K562 (cell line): ENCODE measurements at regions not wholly inside any gene's neighbourhood (a gene's known extent, or its start where the extent isn't known, plus 50 kb on each side); places are given as distances from the start of the nearest gene placed in this dataset.

ENCODE experiments used
- ATAC-seq: fragments of 200-7000 bp; cut with Tn5 transposase; 3 replicates; pipeline ENCODE4 v1.9.1; 2020; ENCODE audit warnings: moderate library complexity
- BruUV-seq: library from RNA; stranded (reverse); fragments of 400-500 nt; replicated peaks from 2 replicates; lab custom pipeline; 2021; lab: Mats Ljungman, UMichigan
- CTCF ChIA-PET: fragments of 300-600 bp; formaldehyde crosslinking; extraction: SDS; loops from one replicate; lab custom pipeline; 2021; ENCODE audit warnings: low intra/inter-chr PET ratio; lab: Yijun Ruan, JAX
- POLR2A ChIA-PET: fragments of 300-600, 350-650 bp; sonication (Branson Sonifier 250); formaldehyde crosslinking; extraction: SDS; loops from one replicate; lab custom pipeline; 2021; ENCODE audit warnings: antibody characterized with exemption, inconsistent platforms; lab: Yijun Ruan, JAX
- DNase-seq, 4 experiments: peaks; one replicate each; pipeline versions ENCODE4 v3.0.0 to v3.0.0-alpha.2; 2011 to 2018; ENCODE audit warnings: low spot score in 3 of 4, mixed read lengths in 3 of 4; ENCODE audit errors: extremely low read depth in 1 of 4
- FAIRE-seq: peaks from 2 replicates; lab custom pipeline; 2011; peaks lifted over from hg19 to GRCh38; lab: Jason Lieb, UNC
- H2AFZ ChIP-seq: 2 replicates; pipeline ENCODE4 v1.6.0; 2011; ENCODE audit warnings: low read depth, low read length, control low read depth, inconsistent platforms
- H3K27ac ChIP-seq: fragments of 200-600 bp; 3 replicates; pipeline ENCODE4 v1.8.0; 2011; ENCODE audit warnings: low read depth, mild to moderate bottlenecking, control low read depth, inconsistent platforms, low read length, moderate library complexity, mixed read lengths; ENCODE audit errors: extremely low read depth
- H3K27me3 ChIP-seq, 2 experiments: fragments of 300-600 bp in 1 of 2; 2 replicates in 1 of 2; 3 replicates in 1 of 2; pipeline versions ENCODE4 v1.6.0 to v1.8.0; 2011; ENCODE audit warnings: inconsistent platforms in 2 of 2, low read length in 2 of 2, mild to moderate bottlenecking in 1 of 2, mixed read lengths in 1 of 2, moderate library complexity in 1 of 2; ENCODE audit not compliant: control insufficient read depth in 2 of 2, insufficient read depth in 2 of 2
- H3K36me3 ChIP-seq: fragments of 300-600 bp; 3 replicates; pipeline ENCODE4 v1.8.0; 2011; ENCODE audit warnings: mild to moderate bottlenecking, low read length, inconsistent platforms; ENCODE audit not compliant: control insufficient read depth, insufficient read depth
- H3K4me1 ChIP-seq, 2 experiments: fragments of 200-600 bp in 1 of 2; replicated peaks in 1 of 2; 2 replicates in 1 of 2; 3 replicates in 1 of 2; pipeline versions ENCODE4 v1.5.1 to v1.8.0; 2011; ENCODE audit warnings: inconsistent platforms in 2 of 2, low read length in 2 of 2, mild to moderate bottlenecking in 1 of 2, mixed read lengths in 1 of 2, moderate library complexity in 1 of 2; ENCODE audit not compliant: control insufficient read depth in 2 of 2, insufficient read depth in 2 of 2
- H3K4me2 ChIP-seq: 2 replicates; pipeline ENCODE4 v1.6.1; 2011; ENCODE audit warnings: low read length, control low read depth, inconsistent platforms, mixed read lengths; ENCODE audit not compliant: insufficient read depth
- H3K4me3 ChIP-seq: fragments of 200-600 bp; sonication (generic), shearing (Covaris generic); 2 replicates; pipeline ENCODE4 v1.5.1; 2016; ENCODE audit warnings: control low read depth, inconsistent platforms
- H3K79me2 ChIP-seq: fragments of 200-600 bp; 3 replicates; pipeline ENCODE4 v1.8.0; 2011; ENCODE audit warnings: low read length, inconsistent platforms; ENCODE audit not compliant: control insufficient read depth, insufficient read depth
- H3K9ac ChIP-seq, 2 experiments: 2 replicates each; pipeline versions ENCODE4 v1.6.0 to v1.6.1; 2011; ENCODE audit warnings: low read depth in 2 of 2, low read length in 2 of 2, control low read depth in 1 of 2, inconsistent platforms in 1 of 2, mild to moderate bottlenecking in 1 of 2, mixed read lengths in 1 of 2; ENCODE audit not compliant: insufficient read depth in 1 of 2
- H3K9me1 ChIP-seq: one replicate; pipeline ENCODE4 v1.6.0; 2011; ENCODE audit warnings: inconsistent platforms, mild to moderate bottlenecking, low read length, moderate library complexity; ENCODE audit not compliant: control insufficient read depth, insufficient read depth
- H3K9me3 ChIP-seq: replicated peaks from 2 replicates; pipeline ENCODE4 v1.5.1; 2011; ENCODE audit warnings: low read depth, low read length, inconsistent platforms; ENCODE audit not compliant: control insufficient read depth, insufficient read depth
- H4K20me1 ChIP-seq: replicated peaks from 2 replicates; pipeline ENCODE4 v1.6.1; 2011; ENCODE audit warnings: low read length, inconsistent platforms, mixed read lengths; ENCODE audit not compliant: control insufficient read depth, insufficient read depth
- CBX3 ChIP-seq, 2 experiments: IDR thresholded peaks; 1 replicate in 1 of 2; 2 replicates in 1 of 2; pipeline ENCODE4 v1.6.1; 2012; ENCODE audit warnings: inconsistent platforms in 2 of 2, low read length in 2 of 2, borderline replicate concordance in 1 of 2, control low read depth in 1 of 2
- CCNT2 ChIP-seq: IDR thresholded peaks from 2 replicates; pipeline ENCODE4 v1.6.1; 2011; ENCODE audit warnings: borderline replicate concordance, low read depth, mild to moderate bottlenecking, moderate library complexity, mixed read lengths, low read length; ENCODE audit not compliant: insufficient read length; ENCODE audit errors: extremely low read depth
- ILF3 ChIP-seq: fragments of 450-650 bp; IDR thresholded peaks from 2 replicates; pipeline ENCODE4 v1.6.1; 2018; ENCODE audit warnings: antibody characterized with exemption, mild to moderate bottlenecking, moderate library complexity, borderline replicate concordance
- MAFG ChIP-seq: fragments of 450-650 bp; conservative IDR thresholded peaks from 2 replicates; pipeline ENCODE4 v1.6.1; 2016; ENCODE audit warnings: missing genetic modification characterization, missing compliant biosample characterization
- MEIS2 ChIP-seq: fragments of 450-650 bp; IDR thresholded peaks from 2 replicates; pipeline ENCODE4 v1.6.1; 2014; ENCODE audit warnings: mild to moderate bottlenecking; ENCODE audit not compliant: partially characterized antibody
- NR2C1 ChIP-seq, 2 experiments: fragments of 450-650 bp; IDR thresholded peaks; 2 replicates each; pipeline ENCODE4 v1.6.1; 2017; ENCODE audit warnings: mild to moderate bottlenecking in 2 of 2, antibody characterized with exemption in 1 of 2, inconsistent platforms in 1 of 2, missing compliant biosample characterization in 1 of 2, missing genetic modification characterization in 1 of 2
- NUFIP1 ChIP-seq: fragments of 450-650 bp; IDR thresholded peaks from 2 replicates; pipeline ENCODE4 v1.6.1; 2018; ENCODE audit not compliant: partially characterized antibody
- POLR3G ChIP-seq: IDR thresholded peaks from 2 replicates; pipeline ENCODE4 v1.6.1; 2011; ENCODE audit not compliant: insufficient read length, insufficient replicate concordance; ENCODE audit errors: extremely low read depth
- SETDB1 ChIP-seq: IDR thresholded peaks from one replicate; pipeline ENCODE4 v1.6.1; 2012; ENCODE audit warnings: low read length, control low read depth, inconsistent platforms
- SPI1 ChIP-seq: IDR thresholded peaks from 2 replicates; pipeline ENCODE4 v1.6.1; 2011; ENCODE audit warnings: low read depth, low read length, control low read depth, borderline replicate concordance
- ZBTB17 ChIP-seq: fragments of 450-650 bp; formaldehyde crosslinking; IDR thresholded peaks from 2 replicates; pipeline ENCODE4 v1.4.0; 2020; ENCODE audit warnings: mild to moderate bottlenecking
- ZNF121 ChIP-seq: sonication (generic); formaldehyde crosslinking; conservative IDR thresholded peaks from 2 replicates; pipeline ENCODE4 v1.8.0; 2022; ENCODE audit warnings: missing genetic modification reagents
- ZNF174 ChIP-seq: fragments of 250-450 bp; sonication (Bioruptor Pico); IDR thresholded peaks from 2 replicates; pipeline ENCODE4 v1.4.0; 2020; ENCODE audit warnings: mild to moderate bottlenecking
- ZNF830 ChIP-seq: fragments of 250-450 bp; sonication (Bioruptor Pico); IDR thresholded peaks from 2 replicates; pipeline ENCODE4 v1.5.0; 2021; ENCODE audit warnings: mild to moderate bottlenecking
- WGBS: fragments of 100-300 bp; shearing (Covaris generic); methylation state at CpG from one replicate; pipeline ENCODE4 v1.1.6; 2016; ENCODE audit warnings: low coverage, mixed read lengths; ENCODE audit not compliant: insufficient coverage; ENCODE audit errors: missing lambda C conversion rate; 5-methylcytosine and 5-hydroxymethylcytosine counted together
- in situ Hi-C: fragments of 300-500 bp; cut with MboI; formaldehyde crosslinking; loops from 4 replicates; pipeline ENCODE4 v1.15.0; 2018; ENCODE audit warnings: inconsistent platforms, mixed read lengths
- intact Hi-C: fragments of 100-400 bp; cut with micrococcal nuclease; formaldehyde crosslinking; loops from 2 replicates; pipeline ENCODE4 v1.14.2; 2022
- TF ChIP-seq, protein P1 (sequence below), 2 experiments: fragments of 450-650 bp; conservative IDR thresholded peaks; 2 replicates each; pipeline ENCODE4 v1.6.1; 2017; ENCODE audit warnings: mild to moderate bottlenecking in 2 of 2, moderate library complexity in 2 of 2
- TF ChIP-seq, protein P2 (sequence below): fragments of 450-650 bp; formaldehyde crosslinking; IDR thresholded peaks from 2 replicates; pipeline ENCODE4 v1.4.0; 2020; ENCODE audit warnings: mild to moderate bottlenecking

DNA sequence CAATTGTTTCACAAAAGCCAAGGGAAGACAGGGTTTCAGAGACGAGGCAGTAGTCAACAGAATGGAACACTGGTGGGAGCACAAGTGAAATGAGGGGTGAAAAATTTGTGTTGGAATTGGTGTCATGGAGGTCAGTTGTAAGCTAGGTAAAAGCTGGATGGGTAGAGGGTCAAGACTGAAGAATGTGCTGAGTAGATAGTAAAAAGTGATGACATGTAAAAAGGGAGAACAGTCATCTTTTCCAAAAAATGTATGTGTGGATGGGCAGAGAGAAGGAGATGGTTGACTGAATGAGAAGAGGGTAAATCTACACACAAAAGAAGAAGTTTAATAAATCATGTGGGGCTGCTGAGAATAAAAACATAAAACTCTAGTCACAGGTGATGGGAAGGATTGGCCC, 92.7 kb upstream of the COL3A1 start:
- Histone ChIP-seq H3K4me1 (no peaks in the 10 kb centered on the region), H3K4me3 (no peak overlapping the region), H3K9me1 (no peaks in the 10 kb centered on the region), H3K27me3 (no peaks in the 10 kb centered on the region), H3K9me3 (no peaks in the 10 kb centered on the region), H3K4me2 (no peak overlapping the region), H3K36me3 (no peaks in the 10 kb centered on the region), H2AFZ (no peak overlapping the region), H3K79me2 (no peaks in the 10 kb centered on the region), H3K27ac (no peak overlapping the region), H3K9ac (no peak overlapping the region), H4K20me1 (no peaks in the 10 kb centered on the region)
- in situ Hi-C loops = no loop called here
- ATAC-seq (no peak), FAIRE-seq (no peak), DNase-seq (no peak)
- TF ChIP-seq ZNF121 (CRISPR knock-in tag) = no peak
- no peak for TF ChIP-seq SPI1
- no peak for TF ChIP-seq SETDB1
- TF ChIP-seq, protein P1, sequence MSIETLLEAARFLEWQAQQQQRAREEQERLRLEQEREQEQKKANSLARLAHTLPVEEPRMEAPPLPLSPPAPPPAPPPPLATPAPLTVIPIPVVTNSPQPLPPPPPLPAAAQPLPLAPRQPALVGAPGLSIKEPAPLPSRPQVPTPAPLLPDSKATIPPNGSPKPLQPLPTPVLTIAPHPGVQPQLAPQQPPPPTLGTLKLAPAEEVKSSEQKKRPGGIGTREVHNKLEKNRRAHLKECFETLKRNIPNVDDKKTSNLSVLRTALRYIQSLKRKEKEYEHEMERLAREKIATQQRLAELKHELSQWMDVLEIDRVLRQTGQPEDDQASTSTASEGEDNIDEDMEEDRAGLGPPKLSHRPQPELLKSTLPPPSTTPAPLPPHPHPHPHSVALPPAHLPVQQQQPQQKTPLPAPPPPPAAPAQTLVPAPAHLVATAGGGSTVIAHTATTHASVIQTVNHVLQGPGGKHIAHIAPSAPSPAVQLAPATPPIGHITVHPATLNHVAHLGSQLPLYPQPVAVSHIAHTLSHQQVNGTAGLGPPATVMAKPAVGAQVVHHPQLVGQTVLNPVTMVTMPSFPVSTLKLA (conservative IDR thresholded peaks at IDR 0.05) = no peak
- ChIA-PET POLR2A (no interaction called here), CTCF (no interaction called here)
- WGBS = 0% methylated on average over 1 of the region's 1 CpG
- no TSS peak for BruUV-seq
- intact Hi-C loops = no loop called here

DNA sequence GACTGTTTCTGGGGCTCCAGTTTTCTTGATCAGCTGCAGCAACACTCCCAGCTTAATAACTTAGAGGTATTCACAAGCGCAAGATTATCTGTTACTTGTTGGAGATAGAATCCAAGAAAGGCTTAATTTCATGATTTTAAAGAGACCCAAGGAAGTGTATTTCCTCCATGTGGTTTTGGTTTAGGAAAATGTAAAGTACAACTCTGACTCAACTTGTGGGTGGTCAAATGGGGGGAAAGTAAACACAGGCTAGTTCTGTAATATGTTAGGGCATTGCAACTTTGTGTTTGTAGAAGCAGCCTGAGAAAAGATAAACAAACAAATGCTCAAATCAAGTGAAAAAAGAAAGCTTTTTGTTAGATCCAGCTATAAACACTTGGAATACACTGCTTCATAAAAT, 90.1 kb upstream of the COL3A1 start:
- POLR2A ChIA-PET = no interaction called here
- H3K27me3 ChIP-seq = no peaks in the 10 kb centered on the region
- H3K79me2 ChIP-seq = no peaks in the 10 kb centered on the region
- H4K20me1 ChIP-seq = no peaks in the 10 kb centered on the region
- H3K27ac ChIP-seq = no peak overlapping the region
- FAIRE-seq = no peak
- ATAC-seq = no peak
- H3K36me3 ChIP-seq = no peaks in the 10 kb centered on the region
- intact Hi-C loops (no loop called here), in situ Hi-C loops (no loop called here)
- H3K9ac ChIP-seq = no peak overlapping the region
- no TSS peak for BruUV-seq
- WGBS = 0% methylated on average over 1 of the region's 1 CpG
- H3K4me3 ChIP-seq = no peak overlapping the region
- H3K4me2 ChIP-seq = no peak overlapping the region
- H2AFZ ChIP-seq = no peak overlapping the region
- no peak for DNase-seq
- H3K9me3 ChIP-seq = no peaks in the 10 kb centered on the region
- no peaks in the 10 kb centered on the region for H3K4me1 ChIP-seq
- CTCF ChIA-PET = no interaction called here
- H3K9me1 ChIP-seq = no peaks in the 10 kb centered on the region
- TF ChIP-seq ZNF830 (CRISPR knock-in tag) (no peak), CCNT2 (no peak), ZNF174 (CRISPR knock-in tag) (no peak), ZBTB17 (CRISPR knock-in tag) (no peak), NR2C1 (IDR thresholded peaks at IDR 0.05) (no peak), NR2C1 (tag; IDR thresholded peaks at IDR 0.05) (no peak), MAFG (tag) (no peak), CBX3 (IDR thresholded peaks at IDR 0.05; ENCODE audit: borderline replicate concordance in 1 of 2, low read length in 2 of 2) (no peak), NUFIP1 (no peak), POLR3G (no peak), MEIS2 (no peak), ILF3 (no peak)
- TF ChIP-seq, protein P2, sequence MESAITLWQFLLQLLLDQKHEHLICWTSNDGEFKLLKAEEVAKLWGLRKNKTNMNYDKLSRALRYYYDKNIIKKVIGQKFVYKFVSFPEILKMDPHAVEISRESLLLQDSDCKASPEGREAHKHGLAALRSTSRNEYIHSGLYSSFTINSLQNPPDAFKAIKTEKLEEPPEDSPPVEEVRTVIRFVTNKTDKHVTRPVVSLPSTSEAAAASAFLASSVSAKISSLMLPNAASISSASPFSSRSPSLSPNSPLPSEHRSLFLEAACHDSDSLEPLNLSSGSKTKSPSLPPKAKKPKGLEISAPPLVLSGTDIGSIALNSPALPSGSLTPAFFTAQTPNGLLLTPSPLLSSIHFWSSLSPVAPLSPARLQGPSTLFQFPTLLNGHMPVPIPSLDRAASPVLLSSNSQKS (CRISPR knock-in tag) = no peak
